ENCODE measurements at regions not wholly inside any gene's neighbourhood (a gene's known extent, or its start where the extent isn't known, plus 50 kb on each side); places are given as distances from the start of the nearest gene placed in this dataset.

- peaks cover 18% of the 10 kb centered on the region for H3K36me3 Mint-ChIP-seq (ENCODE audit: low read depth, unreplicated experiment)
- no peak for TF ChIP-seq CTCF (IDR thresholded peaks at IDR 0.05; ENCODE audit: unreplicated experiment)
- H3K27ac Mint-ChIP-seq (ENCODE audit: unreplicated experiment) = no peak overlapping the region
- no peak for DNase-seq (ENCODE audit: low spot score)
- no peaks in the 10 kb centered on the region for H3K4me1 Mint-ChIP-seq (ENCODE audit: unreplicated experiment)
- H3K27me3 Mint-ChIP-seq (ENCODE audit: unreplicated experiment) = peaks cover 9% of the 10 kb centered on the region
- H3K4me3 Mint-ChIP-seq (ENCODE audit: unreplicated experiment) = no peak overlapping the region
- H3K9me3 Mint-ChIP-seq (ENCODE audit: unreplicated experiment) = peaks cover 7% of the 10 kb centered on the region
These were observed 56.1 kb upstream of the MED9 start for GRCh38 chr17:17420561-17421269.

GRCh38 chr17:17421346-17422216 is 55.2 kb upstream of the MED9 start:
- peaks cover 7% of the 10 kb centered on the region for H3K9me3 Mint-ChIP-seq (ENCODE audit: unreplicated experiment)
- no peak for TF ChIP-seq CTCF (IDR thresholded peaks at IDR 0.05; ENCODE audit: unreplicated experiment)
- H3K4me3 Mint-ChIP-seq (ENCODE audit: unreplicated experiment) = no peak overlapping the region
- H3K4me1 Mint-ChIP-seq (ENCODE audit: unreplicated experiment) = no peaks in the 10 kb centered on the region
- DNase-seq (ENCODE audit: low spot score) = no peak
- peaks cover 18% of the 10 kb centered on the region for H3K36me3 Mint-ChIP-seq (ENCODE audit: low read depth, unreplicated experiment)
- peaks cover 9% of the 10 kb centered on the region for H3K27me3 Mint-ChIP-seq (ENCODE audit: unreplicated experiment)
- H3K27ac Mint-ChIP-seq (ENCODE audit: unreplicated experiment) = no peak overlapping the region

GRCh38 chr17:17422217-17422610 is 54.6 kb upstream of the MED9 start:
- Mint-ChIP-seq H3K27ac (ENCODE audit: unreplicated experiment) (no peak overlapping the region), H3K4me3 (ENCODE audit: unreplicated experiment) (peak overlapping the region; percentile 56), H3K36me3 (ENCODE audit: low read depth, unreplicated experiment) (peaks cover 15% of the 10 kb centered on the region), H3K4me1 (ENCODE audit: unreplicated experiment) (no peaks in the 10 kb centered on the region), H3K9me3 (ENCODE audit: unreplicated experiment) (peaks cover 7% of the 10 kb centered on the region), H3K27me3 (ENCODE audit: unreplicated experiment) (peaks cover 10% of the 10 kb centered on the region)
- no peak for DNase-seq (ENCODE audit: low spot score)
- no peak for TF ChIP-seq CTCF (IDR thresholded peaks at IDR 0.05; ENCODE audit: unreplicated experiment)

GRCh38 chr17:17422641-17423040 is 54.2 kb upstream of the MED9 start:
- DNase-seq (ENCODE audit: low spot score) = no peak
- Mint-ChIP-seq H3K9me3 (ENCODE audit: unreplicated experiment) (peaks cover 7% of the 10 kb centered on the region), H3K4me3 (ENCODE audit: unreplicated experiment) (peak overlapping the region; percentile 56), H3K27ac (ENCODE audit: unreplicated experiment) (no peak overlapping the region), H3K27me3 (ENCODE audit: unreplicated experiment) (peaks cover 10% of the 10 kb centered on the region), H3K4me1 (ENCODE audit: unreplicated experiment) (no peaks in the 10 kb centered on the region), H3K36me3 (ENCODE audit: low read depth, unreplicated experiment) (peaks cover 15% of the 10 kb centered on the region)
- no peak for TF ChIP-seq CTCF (IDR thresholded peaks at IDR 0.05; ENCODE audit: unreplicated experiment)

GRCh38 chr17:17423656-17424055 is 53.1 kb upstream of the MED9 start:
- Mint-ChIP-seq H3K36me3 (ENCODE audit: low read depth, unreplicated experiment) (peaks cover 15% of the 10 kb centered on the region), H3K4me3 (ENCODE audit: unreplicated experiment) (no peak overlapping the region), H3K27ac (ENCODE audit: unreplicated experiment) (no peak overlapping the region), H3K9me3 (ENCODE audit: unreplicated experiment) (peaks cover 7% of the 10 kb centered on the region), H3K4me1 (ENCODE audit: unreplicated experiment) (no peaks in the 10 kb centered on the region), H3K27me3 (ENCODE audit: unreplicated experiment) (peaks cover 10% of the 10 kb centered on the region)
- no peak for DNase-seq (ENCODE audit: low spot score)
- TF ChIP-seq CTCF (IDR thresholded peaks at IDR 0.05; ENCODE audit: unreplicated experiment) = no peak
